ENCODE measurements at regions not wholly inside any gene's neighbourhood (a gene's known extent, or its start where the extent isn't known, plus 50 kb on each side); places are given as distances from the start of the nearest gene placed in this dataset.
"Not testable (repeated sequence)": the region's sequence is repeated elsewhere in the genome, so short reads cannot be mapped to it uniquely, and the experiment has no call there.

DNA sequence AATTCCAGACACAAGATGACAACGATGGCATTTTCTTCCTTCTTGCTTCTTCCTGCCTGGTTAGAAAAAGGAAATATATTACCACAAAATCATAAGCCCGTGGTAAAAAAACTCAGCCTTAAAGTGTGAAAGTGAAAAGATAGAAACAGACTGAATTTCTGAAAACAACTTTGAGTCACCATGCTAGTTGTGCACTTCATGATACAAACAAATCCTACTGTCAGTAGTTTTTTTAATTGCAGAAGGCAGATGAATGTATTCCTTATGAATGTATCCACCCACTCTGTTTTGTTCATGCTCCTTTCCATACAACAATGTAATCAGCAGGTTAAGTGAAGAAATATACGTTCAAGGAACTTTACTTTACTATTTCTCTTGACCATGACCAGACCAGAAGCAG lies 1144.7 kb downstream of the OTOL1 start:
- no peak for DNase-seq (ENCODE audit: low spot score)

DNA sequence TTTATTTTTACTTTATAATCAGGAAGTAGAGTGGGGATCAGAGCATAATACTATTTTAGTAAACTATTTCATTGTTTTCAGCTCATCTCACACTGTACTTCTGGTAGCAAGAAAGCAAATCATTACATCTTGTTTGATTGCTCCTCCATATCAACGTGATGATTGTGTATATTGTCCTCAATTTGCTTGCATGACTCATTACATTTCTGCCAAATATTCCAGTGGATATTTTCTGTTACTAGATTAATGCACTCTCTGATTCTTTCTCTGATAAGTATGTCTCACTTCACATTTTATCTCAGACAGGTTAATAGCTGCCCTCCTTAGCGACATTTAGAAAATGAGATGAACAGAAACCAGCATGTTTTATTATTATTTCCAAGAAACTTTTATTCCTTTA lies 1145.3 kb downstream of the OTOL1 start:
- DNase-seq (ENCODE audit: low spot score), result no peak

DNA sequence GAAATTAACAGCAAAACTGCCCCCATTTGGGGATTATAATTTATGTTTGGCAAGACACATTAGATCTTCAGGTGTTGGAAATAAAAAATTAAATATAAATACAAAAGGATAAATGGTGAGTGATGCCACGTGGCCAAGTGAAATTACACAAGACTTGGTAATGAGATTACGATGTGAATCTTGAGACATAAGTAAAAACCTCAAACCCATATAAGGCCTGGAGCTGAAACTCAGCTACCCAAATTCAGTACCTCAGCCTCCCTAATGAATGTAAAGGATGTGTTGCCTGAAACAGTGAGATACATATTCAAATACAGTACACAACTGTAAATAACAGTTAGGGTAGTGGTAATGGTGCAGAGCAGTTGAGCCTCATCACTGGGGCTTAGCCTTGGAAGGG lies 1146.6 kb downstream of the OTOL1 start:
- no peak for DNase-seq (ENCODE audit: low spot score)

DNA sequence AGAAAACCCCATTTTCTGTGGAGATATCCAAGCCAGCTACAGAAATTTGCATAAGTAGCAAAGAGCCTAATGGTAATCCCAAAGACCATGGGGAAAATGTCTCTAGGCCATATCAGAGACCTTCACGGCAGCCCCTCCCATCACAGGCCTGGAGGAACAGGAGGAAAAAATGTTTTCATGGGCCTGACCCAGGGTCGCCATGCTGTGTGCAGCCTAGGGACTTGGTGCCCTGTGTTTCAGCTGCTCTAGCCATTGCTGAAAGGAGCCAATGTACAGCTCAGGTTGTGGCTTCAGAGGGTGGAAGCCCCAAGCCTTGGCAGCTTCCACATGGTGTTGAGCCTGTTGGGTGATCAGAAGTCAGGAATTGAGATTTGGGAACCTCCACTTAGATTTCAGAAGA lies 1150.7 kb downstream of the OTOL1 start:
- DNase-seq (ENCODE audit: low spot score), result no peak

DNA sequence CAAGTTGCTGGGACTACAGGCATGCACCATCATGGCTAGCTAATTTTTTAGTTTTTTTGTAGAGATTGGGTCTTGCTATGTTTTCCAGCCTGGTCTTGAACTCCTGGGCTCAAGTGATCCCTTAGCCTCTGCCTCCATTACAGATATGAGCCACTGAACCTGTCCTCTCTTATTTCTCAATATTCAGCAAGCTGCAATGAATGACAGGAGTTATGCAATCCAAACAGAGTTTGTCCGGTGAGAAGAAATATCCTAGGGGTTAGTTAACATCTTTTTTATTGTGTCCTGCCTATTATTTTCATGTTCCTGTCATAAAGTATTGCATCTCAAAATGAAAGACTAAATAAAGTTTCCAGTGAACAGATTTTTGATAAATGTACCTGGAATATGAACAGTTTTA lies 1161.4 kb downstream of the OTOL1 start:
- DNase-seq (ENCODE audit: low spot score), result no peak

DNA sequence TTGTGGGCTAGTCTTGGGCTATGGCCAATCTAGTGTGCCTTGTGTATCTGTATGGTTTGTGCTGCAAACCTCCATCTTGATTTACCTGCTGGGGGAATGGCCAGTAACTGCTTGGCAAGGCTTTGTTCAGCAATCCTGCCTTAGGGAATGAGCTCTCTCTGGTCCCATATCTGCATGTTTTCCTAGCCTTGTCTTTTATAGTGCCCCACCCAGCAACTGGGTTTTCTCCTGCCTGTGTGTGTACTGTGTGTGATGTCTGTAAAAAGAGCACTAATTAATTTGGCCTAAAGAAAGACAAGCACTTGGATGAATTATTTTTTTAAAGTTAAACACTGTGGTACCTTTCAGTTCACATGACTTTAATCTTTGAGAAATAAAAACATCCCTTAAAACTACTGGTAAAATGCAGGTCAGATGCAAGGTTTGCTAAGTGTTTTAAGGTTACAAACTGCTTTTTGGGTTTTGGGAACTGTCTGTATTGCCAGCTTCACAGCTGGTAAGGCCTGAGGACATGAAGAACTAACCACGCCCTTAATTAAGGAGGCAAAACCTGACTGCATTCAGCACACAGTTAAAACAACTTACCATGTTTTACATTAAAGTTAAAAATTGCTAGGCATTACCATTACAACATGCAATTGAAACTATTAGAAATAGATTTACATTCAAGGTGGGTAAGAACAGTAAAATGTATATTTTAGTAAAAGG lies 1169.2 kb downstream of the OTOL1 start:
- no peak for DNase-seq (ENCODE audit: low spot score)

DNA sequence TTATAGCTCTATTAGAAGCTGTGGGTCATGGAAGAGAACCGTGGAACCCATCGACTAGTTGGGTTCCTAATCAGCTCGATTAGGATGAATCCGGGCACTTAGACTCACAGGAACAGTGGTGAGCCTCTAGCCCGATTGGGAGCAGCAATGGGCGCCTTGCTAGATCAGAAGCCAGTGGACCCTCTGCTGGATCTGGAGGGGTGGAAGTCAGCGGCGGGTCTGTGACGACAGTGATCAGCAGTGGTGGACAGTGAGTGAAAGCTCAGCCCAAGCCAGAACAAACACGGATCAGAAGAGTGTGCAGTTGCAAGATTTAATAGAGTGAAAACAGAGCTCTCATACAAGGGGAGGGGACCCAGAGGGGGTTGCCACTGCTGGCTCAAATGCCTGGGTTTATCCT lies 1170.2 kb downstream of the OTOL1 start:
- no peak for DNase-seq (ENCODE audit: low spot score)

DNA sequence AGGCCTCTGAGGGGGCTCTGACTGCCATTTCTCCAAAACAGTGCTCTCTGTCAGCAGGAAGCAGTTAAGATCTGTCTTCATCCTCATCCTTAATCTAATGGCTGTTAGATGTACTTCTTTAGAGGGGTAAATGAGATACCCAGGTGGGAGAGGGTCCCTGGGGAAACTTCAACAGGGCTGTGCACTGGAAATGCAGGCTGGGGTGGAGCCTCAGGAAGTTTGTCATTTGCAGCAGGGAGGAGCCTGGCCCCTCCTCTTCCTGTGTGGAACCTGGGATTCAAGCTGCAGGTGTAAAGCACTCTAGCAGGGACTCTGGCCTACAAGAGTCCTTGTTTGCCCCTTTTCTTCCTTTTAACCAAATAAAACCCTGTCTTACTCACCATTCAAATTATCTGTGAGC lies 1173.6 kb downstream of the OTOL1 start:
- no peak for DNase-seq (ENCODE audit: low spot score)

DNA sequence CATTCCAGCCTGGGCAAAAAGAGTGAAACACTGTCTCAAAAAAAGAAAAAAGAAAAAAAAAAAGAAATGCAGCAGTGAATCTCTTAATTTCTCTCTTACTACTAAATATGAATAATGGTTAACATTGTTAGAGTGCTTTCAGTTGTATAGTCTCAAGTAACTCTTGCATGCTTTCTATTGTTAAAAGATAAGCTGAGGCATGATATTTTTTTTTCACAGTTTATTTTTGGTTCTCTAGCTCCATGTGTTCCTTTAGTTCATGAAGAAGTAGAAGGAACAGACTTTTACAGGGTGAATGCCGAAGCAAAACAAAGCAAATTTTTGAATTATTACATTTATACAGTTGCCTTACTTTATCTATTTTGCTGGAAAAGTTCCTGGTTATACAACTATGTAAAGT lies 1180.9 kb downstream of the OTOL1 start:
- no peak for DNase-seq (ENCODE audit: low spot score)

DNA sequence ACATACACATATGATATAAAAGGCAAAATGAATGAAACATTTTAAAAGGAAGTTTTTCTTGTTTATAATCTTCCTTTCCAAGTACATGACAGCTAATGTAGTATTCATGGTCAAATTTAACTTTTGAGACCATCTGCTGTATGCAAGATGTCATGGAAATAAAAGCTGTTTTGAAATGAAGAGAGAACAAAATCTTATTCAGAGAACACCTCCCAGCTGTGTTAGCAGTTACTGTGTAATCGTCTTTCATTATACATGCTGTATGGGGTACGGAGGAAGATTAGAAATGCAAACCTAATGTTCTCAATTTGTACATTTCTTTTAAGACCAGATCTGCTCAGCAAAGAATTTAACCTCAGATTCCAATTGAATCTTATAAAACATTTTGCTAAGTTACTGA lies 1182.3 kb downstream of the OTOL1 start:
- no peak for DNase-seq (ENCODE audit: low spot score)

DNA sequence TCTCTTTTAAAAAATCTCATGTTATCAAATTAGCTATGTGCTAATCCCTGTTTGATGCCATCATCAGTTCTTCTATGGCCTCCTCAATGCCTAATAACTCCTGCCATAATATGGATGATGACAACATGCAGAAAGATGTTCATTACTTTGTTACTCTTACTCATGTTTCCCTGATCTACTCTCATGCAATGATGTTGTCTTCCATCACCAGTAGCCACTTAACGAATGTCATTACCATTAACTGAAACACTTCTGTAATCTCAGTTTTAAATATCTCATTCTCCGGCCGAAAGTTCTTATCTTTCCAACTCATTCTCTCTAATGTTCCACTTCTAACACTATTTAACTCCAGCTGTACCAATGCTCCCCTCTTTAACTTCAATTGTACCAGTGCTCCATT lies 1187.7 kb downstream of the OTOL1 start:
- no peak for DNase-seq (ENCODE audit: low spot score)

DNA sequence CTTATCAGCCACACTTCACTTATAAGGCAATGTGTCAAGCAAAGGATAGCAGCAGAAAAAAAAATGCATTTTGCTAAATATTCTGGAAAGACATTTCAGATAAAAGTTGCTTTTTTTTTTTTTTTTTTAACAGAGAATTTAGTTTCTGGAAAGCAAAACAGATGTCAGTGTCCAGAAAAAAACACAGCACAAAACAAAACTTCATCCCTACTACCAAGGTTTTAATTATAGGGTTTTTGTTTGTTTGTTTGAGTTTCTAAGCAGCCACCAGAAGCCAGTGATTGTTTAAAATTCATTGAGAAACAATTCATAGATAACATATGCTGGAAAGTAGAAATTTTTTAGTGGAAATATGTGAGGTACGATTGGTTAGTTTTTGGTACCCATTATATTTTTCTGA lies 1202.7 kb downstream of the OTOL1 start:
- no peak for DNase-seq (ENCODE audit: low spot score)

DNA sequence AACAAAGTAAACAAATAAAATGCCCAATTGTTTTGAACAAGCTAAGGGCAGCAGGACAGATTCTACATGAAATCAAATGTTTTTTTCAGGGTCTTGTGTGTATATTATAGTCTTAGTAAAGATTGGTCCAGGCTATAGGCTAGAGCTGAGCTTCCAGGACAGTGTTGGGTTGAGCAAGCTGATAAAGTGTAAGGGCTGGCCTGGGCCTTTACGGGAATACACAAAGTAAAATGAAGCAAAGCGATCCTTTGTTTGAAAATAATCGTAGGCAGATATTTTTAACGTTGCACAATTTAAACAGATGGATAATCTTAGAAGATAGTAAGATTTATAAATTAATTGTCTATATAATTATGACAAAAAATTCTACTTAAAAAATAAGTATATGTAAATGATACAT lies 1204.6 kb downstream of the OTOL1 start:
- DNase-seq (ENCODE audit: low spot score), result no peak

DNA sequence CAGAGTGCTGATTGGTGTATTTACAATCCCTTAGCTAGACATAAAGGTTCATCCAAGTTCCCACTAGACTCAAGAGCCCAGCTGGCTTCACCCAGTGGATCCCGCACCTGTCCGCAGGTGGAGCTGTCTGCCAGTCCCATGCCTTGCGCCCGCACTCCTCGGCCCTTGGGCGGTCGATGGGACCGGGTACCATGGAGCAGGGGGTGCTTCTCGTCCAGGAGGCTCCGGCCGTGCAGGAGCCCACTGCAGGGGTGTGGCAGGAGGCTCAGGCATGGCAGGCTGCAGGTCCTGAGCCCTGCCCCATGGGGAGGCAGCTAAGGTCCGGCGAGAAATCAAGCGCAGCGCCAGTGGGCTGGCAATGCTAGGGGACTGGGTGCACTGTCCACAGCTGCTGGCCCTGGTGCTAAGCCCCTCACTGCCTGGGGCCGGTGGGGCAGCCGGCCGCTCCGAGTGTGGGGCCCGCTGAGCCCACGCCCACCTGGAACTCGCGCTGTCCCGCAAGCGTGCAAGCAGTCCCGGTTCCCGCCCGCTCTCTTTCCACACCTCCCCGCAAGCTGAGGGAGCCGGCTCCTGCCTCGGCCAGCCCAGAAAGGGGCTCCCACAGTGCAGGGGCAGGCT lies 1206.3 kb downstream of the OTOL1 start:
- no peak for DNase-seq (ENCODE audit: low spot score)

DNA sequence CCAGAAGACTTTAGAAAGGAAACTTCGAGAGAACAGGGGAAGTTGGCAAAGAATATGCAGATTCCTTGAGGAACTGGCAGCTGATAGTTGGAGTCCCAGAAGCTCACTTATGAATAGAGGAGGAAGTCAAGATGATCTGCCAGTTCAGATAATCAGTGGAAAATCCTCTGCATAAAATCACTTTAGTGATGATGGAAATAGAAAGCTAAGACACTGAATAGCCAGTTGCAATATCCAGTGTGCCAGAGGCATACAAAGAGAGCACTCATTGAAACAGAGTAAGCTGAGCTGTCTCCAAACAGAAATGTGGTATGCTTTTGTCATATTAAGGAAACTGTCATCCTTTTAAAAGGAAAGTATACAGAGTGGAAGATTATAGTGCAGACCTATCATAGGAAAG lies 1207.6 kb downstream of the OTOL1 start:
- no peak for DNase-seq (ENCODE audit: low spot score)

DNA sequence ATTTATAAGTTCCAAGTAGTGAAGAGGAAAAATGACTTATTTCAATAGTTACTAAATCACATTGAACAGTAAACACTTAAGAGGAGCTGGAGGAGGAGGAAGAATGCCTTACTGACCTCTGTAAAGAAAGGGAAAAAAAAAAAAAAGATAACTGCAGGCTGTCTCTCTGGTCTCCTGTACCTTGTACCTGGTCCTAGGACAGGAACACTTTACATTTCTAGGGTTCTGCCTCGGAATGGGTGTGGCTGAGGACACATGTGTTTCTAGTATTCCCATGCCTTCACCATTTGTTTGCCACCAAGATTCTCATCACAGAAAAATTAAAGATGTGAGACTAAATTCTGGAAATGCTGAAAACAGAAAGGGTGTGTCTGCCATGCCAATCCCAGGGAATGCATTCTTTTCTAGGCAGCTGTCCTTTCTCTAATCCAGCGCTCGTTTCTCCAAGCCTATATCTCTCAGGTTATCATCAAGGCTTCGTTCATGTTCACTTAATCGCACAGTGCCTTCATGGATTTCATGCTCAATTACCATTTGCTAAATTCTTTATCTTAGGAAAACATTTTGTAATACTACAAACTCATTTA lies 1208.3 kb downstream of the OTOL1 start:
- DNase-seq (ENCODE audit: low spot score), result no peak

DNA sequence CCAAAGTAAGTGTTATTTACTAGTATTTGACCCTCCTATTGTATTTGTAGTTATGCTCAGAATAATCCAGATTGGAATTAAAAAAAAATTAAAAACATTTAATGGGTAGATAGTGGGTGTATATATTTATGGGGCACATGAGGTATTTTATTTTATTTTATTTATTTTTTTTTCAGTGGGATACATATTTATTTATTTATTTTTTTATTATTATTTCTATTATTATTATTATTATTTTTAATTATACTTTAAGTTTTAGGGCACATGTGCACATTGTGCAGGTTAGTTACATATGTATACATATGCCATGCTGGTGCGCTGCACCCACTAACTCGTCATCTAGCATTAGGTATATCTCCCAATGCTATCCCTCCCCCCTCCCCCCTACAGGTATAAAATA lies 1211.8 kb downstream of the OTOL1 start:
- not testable (repeated sequence) for DNase-seq (ENCODE audit: low spot score)

DNA sequence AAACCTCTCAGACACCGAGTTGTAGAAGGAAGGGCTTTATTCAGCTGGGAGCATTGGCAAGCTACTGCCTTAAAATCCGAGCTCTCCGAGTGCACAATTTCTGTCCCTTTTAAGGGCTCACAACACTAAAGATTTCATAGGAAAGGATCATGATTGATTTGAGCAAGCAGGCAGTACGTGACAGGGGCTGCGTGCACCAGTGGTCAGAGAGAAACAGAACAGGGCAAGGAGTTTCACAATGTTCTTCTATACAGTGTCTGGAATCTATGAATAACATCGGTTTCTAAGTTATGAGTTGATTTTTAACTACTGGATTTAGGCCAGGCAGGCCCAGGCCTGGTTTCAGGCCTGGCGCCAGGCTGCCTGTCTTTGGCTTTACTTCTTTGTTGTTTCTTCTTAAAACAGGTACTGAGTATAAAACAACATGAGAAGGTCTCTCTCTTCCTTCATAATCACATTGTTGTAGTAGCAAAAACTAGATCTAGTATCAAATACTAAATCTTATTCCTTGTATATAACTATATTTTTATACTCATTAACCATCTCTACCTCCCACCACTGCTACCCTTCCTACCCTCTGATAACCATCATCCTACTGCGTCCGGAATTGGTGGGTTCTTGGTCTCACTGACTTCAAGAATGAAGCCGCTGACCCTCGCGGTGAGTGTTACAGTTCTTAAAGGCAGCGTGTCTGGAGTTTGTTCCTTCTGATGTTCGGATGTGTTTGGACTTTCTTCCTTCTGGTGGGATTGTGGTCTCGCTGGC lies 1212.5 kb downstream of the OTOL1 start:
- not testable (repeated sequence) for DNase-seq (ENCODE audit: low spot score)

DNA sequence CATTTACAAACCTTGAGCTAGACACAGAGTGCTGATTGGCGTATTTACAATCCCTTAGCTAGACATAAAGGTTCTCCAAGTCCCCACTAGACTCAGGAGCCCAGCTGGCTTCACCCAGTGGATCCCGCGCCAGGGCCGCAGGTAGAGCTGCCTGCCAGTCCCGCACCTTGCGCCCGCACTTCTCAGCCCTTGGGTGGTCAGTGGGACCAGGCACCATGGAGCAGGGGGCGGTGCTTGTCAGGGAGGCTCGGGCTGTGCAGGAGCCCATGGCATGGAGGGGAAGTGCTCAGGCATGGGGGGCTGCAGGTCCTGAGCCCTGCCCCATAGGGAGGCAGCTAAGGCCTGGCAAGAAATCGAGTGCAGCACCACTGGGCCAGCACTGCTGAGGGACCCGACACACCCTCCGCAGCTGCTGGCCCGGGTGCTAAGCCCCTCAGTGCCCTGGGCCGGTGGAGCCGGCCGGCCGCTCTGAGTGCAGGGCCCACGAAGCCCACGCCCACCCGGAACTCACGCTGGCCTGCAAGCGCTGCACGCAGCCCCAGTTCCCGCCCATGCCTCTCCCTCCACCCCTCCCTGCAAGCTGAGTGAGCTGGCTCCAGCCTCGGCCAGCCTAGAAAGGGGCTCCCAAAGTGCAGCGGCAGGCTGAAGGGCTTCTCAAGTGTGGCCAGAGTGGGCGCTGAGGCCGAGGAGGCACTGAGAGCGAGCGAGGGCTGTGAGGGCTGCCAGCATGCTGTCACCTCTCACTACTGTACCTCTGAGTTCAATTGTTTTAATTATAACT lies 1213.9 kb downstream of the OTOL1 start:
- DNase-seq (ENCODE audit: low spot score), result no peak

DNA sequence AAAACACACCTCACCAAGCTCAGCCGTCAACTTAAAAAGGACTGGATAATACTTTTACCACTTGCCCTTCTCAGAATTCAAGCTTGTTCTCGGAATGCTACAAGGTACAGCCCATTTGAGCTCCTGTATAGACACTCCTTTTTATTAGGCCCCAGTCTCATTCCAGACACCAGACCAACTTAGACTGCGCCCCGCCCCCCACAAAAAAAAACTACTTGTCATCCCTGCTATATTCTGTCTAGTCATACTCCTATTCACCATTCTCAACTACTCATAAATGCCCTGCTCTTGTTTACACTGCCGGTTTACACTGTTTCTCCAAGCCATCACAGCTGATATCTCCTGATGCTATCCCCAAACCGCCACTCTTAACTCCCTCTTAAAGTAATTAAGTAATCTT lies 1220.5 kb downstream of the OTOL1 start:
- not testable (repeated sequence) for DNase-seq (ENCODE audit: low spot score)

DNA sequence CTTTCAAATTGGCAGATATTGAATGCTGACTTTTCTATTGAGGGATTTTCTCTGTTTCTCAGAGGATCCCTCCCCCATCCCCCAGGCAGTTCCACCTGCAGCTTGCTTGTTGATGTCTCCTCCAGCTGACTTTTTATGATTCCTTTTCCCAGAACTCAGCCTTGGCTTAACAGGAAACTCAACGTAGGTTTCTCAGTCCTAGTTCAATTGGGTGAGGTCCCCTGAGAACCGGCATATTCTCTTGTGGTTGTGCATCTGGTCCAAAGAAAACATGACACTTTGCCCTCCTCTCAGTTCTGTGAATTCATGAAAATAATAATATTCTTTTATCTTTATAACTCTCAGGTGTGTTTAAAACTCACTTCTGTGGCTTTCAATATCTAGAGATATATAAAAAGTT lies 1222.1 kb downstream of the OTOL1 start:
- DNase-seq (ENCODE audit: low spot score), result no peak

DNA sequence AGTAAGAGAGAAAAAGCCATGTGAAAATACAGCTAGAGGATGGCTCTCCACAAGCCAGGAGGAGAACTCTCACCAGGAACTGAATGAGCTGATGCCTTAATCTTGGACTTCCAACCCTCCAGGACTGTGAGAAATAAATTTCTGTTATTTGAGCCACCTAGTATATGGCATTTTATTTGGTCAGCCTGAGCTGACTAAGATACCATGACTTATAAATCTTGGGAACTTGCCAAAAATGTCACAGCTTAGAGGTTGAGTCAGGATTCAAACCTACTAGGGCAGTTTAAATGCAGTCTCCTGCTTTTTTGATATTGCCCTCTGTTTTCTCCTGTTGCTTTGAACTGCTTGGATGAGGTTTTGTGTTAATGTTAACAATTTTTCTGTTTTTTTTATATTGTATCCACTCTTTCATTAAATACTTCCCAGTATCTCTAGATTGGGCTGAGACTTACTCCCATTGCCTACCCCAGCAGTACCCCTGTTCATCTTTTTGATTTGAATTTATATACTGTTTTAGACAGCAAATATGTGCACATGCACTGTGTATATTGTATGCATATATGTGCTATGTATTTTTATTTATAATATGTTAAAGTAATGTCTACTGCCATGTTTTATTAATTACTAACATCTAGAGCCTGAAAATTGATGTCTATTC lies 1223.2 kb downstream of the OTOL1 start:
- DNase-seq (ENCODE audit: low spot score), result no peak

All from germinal center (tissue), 1 donor.